HepG2 (cell line): ENCODE measurements at regions not wholly inside any gene's neighbourhood (a gene's known extent, or its start where the extent isn't known, plus 50 kb on each side); places are given as distances from the start of the nearest gene placed in this dataset.
A peak's percentile ranks its signal among the peaks of the same experiment; 100 is the strongest.

Source experiments
- ADNP ChIP-seq: sonication (generic); formaldehyde crosslinking; IDR thresholded peaks from 2 replicates; pipeline ENCODE4 v1.4.0; 2020; ENCODE audit warnings: missing genetic modification reagents
- ATM ChIP-seq: fragments of 450-650 bp; IDR thresholded peaks from 2 replicates; pipeline ENCODE4 v1.7.1; 2017; ENCODE audit warnings: mild to moderate bottlenecking, borderline replicate concordance
- JUNB ChIP-seq: sonication (generic); formaldehyde crosslinking; IDR thresholded peaks from 2 replicates; pipeline ENCODE4 v1.8.0; 2022; ENCODE audit warnings: missing genetic modification reagents, mild to moderate bottlenecking, borderline replicate concordance
- MXI1 ChIP-seq: IDR thresholded peaks from 3 replicates; pipeline ENCODE4 v1.6.1; 2012; ENCODE audit warnings: low read depth, low read length, inconsistent platforms, borderline replicate concordance
- NCOA2 ChIP-seq: sonication (generic); formaldehyde crosslinking; IDR thresholded peaks from 2 replicates; pipeline ENCODE4 v1.8.0; 2022; ENCODE audit warnings: inconsistent platforms
- POLR2A ChIP-seq, 2 experiments: IDR thresholded peaks; 2 replicates each; pipeline ENCODE4 v1.6.1; 2011; ENCODE audit warnings: low read depth in 2 of 2, low read length in 2 of 2, mild to moderate bottlenecking in 1 of 2, moderate library complexity in 1 of 2; ENCODE audit not compliant: insufficient read depth in 1 of 2
- RBAK ChIP-seq: sonication (generic); formaldehyde crosslinking; IDR thresholded peaks from 2 replicates; pipeline ENCODE4 v1.5.1; 2020; ENCODE audit warnings: mild to moderate bottlenecking, missing genetic modification reagents
- RFX1 ChIP-seq: fragments of 450-650 bp; IDR thresholded peaks from 2 replicates; pipeline ENCODE4 v1.6.1; 2017
- SIX1 ChIP-seq: sonication (generic); formaldehyde crosslinking; IDR thresholded peaks from 2 replicates; pipeline ENCODE4 v1.4.0; 2020; ENCODE audit warnings: missing genetic modification reagents, borderline replicate concordance
- XRCC5 ChIP-seq: fragments of 200-400 bp; formaldehyde crosslinking; optimal IDR thresholded peaks from 2 replicates; pipeline ENCODE3; 2017; ENCODE audit warnings: mild to moderate bottlenecking, low read length
- ZNF383 ChIP-seq: sonication (generic); formaldehyde crosslinking; IDR thresholded peaks from 2 replicates; pipeline ENCODE4 v1.4.0; 2020; ENCODE audit warnings: missing genetic modification reagents, mild to moderate bottlenecking, borderline replicate concordance
- ZNF598 ChIP-seq: sonication (generic); formaldehyde crosslinking; IDR thresholded peaks from 2 replicates; pipeline ENCODE4 v1.5.1; 2020; ENCODE audit warnings: mild to moderate bottlenecking, missing genetic modification reagents, borderline replicate concordance
- ZNF607 ChIP-seq: sonication (generic); formaldehyde crosslinking; IDR thresholded peaks from 2 replicates; pipeline ENCODE4 v1.5.1; 2020; ENCODE audit warnings: missing genetic modification reagents, mild to moderate bottlenecking, borderline replicate concordance
- ZNF614 ChIP-seq: IDR thresholded peaks from 2 replicates; pipeline ENCODE4 v1.6.1; 2018; ENCODE audit warnings: missing biosample characterization, missing genetic modification reagents, inconsistent platforms, borderline replicate concordance
- ZNF616 ChIP-seq: sonication (generic); formaldehyde crosslinking; IDR thresholded peaks from 2 replicates; pipeline ENCODE4 v1.5.0; 2020; ENCODE audit warnings: low read depth, mild to moderate bottlenecking, missing genetic modification reagents
- ZNF879 ChIP-seq: sonication (generic); formaldehyde crosslinking; IDR thresholded peaks from 2 replicates; pipeline ENCODE4 v1.8.1; 2023; ENCODE audit warnings: missing genetic modification reagents
- TF ChIP-seq, protein P1 (sequence below): sonication (generic); formaldehyde crosslinking; IDR thresholded peaks from 2 replicates; pipeline ENCODE4 v1.5.0; 2020; ENCODE audit warnings: missing genetic modification reagents
- TF ChIP-seq, protein P2 (sequence below), 2 experiments: sonication (generic) in 1 of 2; formaldehyde crosslinking in 1 of 2; IDR thresholded peaks; 2 replicates each; pipeline versions ENCODE4 v1.6.1 to v1.9.0; 2014 to 2022; ENCODE audit warnings: antibody characterized with exemption in 1 of 2, borderline replicate concordance in 1 of 2, inconsistent platforms in 1 of 2, low read depth in 1 of 2, missing genetic modification reagents in 1 of 2
- TF ChIP-seq, protein P3 (sequence below), 2 experiments: sonication (generic) in 1 of 2; formaldehyde crosslinking in 1 of 2; IDR thresholded peaks; 2 replicates each; pipeline versions ENCODE4 v1.5.1 to v1.6.1; 2011 to 2020; ENCODE audit warnings: borderline replicate concordance in 1 of 2, low read depth in 1 of 2, low read length in 1 of 2, mild to moderate bottlenecking in 1 of 2, missing genetic modification reagents in 1 of 2, moderate library complexity in 1 of 2
- TF ChIP-seq, protein P4 (sequence below): IDR thresholded peaks from 2 replicates; pipeline ENCODE4 v1.6.1; 2016; ENCODE audit warnings: missing genetic modification reagents, missing compliant biosample characterization

DNA sequence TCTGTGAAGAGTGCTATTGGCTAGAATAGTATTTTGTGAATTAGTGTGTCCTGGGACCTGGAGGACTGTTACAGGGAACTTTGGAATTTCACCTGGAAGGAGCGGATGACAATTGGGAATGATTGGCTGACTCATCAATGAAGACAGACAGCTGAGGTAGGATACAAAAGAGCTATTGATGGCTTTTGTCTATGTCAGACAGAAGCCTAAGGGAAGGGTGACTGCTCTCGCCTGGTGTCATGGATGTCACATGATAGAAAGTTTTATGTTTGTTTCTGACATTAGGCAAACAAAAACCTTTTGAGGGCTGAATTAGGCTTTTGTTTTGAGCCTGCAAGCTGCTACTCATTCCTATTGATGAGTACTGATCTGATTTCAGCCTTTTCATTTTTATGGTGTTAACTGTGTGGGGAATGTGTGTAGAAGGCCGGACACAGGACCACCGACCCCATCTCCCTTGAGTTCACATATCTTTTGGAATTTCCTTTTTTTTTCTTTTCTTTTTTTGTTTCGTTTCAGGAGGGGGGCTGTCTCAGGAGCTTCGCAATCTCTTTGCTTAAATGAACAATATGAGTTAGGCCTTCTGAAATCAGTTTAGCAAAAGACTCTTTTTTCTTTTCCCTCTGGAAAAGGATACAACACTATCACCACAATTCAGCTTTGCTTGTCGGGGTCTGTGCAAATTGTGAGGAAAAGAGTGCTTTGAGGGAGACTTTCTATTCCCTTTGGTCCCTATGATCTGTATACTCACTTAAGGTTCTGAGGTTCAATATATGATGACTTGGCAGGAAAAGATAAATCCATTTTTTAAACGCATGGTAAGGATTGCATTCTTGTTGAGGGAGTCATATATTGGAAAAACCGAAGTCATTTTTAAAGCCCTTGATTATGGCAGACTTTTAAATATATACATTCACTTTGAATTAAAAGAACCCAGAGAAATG lies 207.9 kb upstream of the FIGN start (continued):
- TF ChIP-seq JUNB (CRISPR knock-in tag) (peak; percentile 92; the same call in 1 of the 2 replicates), MXI1 (no peak), ZNF598 (CRISPR knock-in tag) (no peak), ZNF879 (CRISPR knock-in tag) (no peak), RFX1 (no peak), SIX1 (CRISPR knock-in tag) (peak; percentile 11; the same call in 1 of the 2 replicates), ADNP (CRISPR knock-in tag) (no peak), ZNF616 (no peak), ZNF614 (CRISPR knock-in tag) (peak; percentile 52; the same call in 1 of the 2 replicates), POLR2A (IDR thresholded peaks at IDR 0.05; ENCODE audit: insufficient read depth in 1 of 2, low read depth in 2 of 2, low read length in 2 of 2) (no peak), RBAK (no peak), XRCC5 (peak; percentile 36), NCOA2 (CRISPR knock-in tag) (peak; percentile 68), ZNF383 (CRISPR knock-in tag) (no peak), ZNF607 (CRISPR knock-in tag) (no peak), ATM (no peak)
- TF ChIP-seq, protein P1, sequence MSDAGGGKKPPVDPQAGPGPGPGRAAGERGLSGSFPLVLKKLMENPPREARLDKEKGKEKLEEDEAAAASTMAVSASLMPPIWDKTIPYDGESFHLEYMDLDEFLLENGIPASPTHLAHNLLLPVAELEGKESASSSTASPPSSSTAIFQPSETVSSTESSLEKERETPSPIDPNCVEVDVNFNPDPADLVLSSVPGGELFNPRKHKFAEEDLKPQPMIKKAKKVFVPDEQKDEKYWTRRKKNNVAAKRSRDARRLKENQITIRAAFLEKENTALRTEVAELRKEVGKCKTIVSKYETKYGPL (CRISPR knock-in tag): no peak
- TF ChIP-seq, protein P2, sequence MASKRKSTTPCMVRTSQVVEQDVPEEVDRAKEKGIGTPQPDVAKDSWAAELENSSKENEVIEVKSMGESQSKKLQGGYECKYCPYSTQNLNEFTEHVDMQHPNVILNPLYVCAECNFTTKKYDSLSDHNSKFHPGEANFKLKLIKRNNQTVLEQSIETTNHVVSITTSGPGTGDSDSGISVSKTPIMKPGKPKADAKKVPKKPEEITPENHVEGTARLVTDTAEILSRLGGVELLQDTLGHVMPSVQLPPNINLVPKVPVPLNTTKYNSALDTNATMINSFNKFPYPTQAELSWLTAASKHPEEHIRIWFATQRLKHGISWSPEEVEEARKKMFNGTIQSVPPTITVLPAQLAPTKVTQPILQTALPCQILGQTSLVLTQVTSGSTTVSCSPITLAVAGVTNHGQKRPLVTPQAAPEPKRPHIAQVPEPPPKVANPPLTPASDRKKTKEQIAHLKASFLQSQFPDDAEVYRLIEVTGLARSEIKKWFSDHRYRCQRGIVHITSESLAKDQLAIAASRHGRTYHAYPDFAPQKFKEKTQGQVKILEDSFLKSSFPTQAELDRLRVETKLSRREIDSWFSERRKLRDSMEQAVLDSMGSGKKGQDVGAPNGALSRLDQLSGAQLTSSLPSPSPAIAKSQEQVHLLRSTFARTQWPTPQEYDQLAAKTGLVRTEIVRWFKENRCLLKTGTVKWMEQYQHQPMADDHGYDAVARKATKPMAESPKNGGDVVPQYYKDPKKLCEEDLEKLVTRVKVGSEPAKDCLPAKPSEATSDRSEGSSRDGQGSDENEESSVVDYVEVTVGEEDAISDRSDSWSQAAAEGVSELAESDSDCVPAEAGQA (IDR thresholded peaks at IDR 0.05; ENCODE audit: low read depth): no peak
- TF ChIP-seq, protein P2 (CRISPR knock-in tag; IDR thresholded peaks at IDR 0.05; ENCODE audit: borderline replicate concordance): no peak
- TF ChIP-seq, protein P3, sequence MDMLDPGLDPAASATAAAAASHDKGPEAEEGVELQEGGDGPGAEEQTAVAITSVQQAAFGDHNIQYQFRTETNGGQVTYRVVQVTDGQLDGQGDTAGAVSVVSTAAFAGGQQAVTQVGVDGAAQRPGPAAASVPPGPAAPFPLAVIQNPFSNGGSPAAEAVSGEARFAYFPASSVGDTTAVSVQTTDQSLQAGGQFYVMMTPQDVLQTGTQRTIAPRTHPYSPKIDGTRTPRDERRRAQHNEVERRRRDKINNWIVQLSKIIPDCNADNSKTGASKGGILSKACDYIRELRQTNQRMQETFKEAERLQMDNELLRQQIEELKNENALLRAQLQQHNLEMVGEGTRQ (IDR thresholded peaks at IDR 0.05; ENCODE audit: low read depth, low read length): peak; percentile 63; the same call in 1 of the 2 replicates
- TF ChIP-seq, protein P3 (CRISPR knock-in tag; IDR thresholded peaks at IDR 0.05; ENCODE audit: borderline replicate concordance): peak; percentile 36; the same call in 1 of the 2 replicates
- TF ChIP-seq, protein P4, sequence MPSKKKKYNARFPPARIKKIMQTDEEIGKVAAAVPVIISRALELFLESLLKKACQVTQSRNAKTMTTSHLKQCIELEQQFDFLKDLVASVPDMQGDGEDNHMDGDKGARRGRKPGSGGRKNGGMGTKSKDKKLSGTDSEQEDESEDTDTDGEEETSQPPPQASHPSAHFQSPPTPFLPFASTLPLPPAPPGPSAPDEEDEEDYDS (CRISPR knock-in tag): 0 out of 2 replicates have a peak, but pooled peaks have one; percentile 21
